HepG2 (cell line): ENCODE measurements at regions not wholly inside any gene's neighbourhood (a gene's known extent, or its start where the extent isn't known, plus 50 kb on each side); places are given as distances from the start of the nearest gene placed in this dataset.

ENCODE experiments used
- FOXK1 ChIP-seq: sonication (generic); formaldehyde crosslinking; IDR thresholded peaks from 2 replicates; pipeline ENCODE4 v1.4.0; 2020; ENCODE audit warnings: low read depth, missing genetic modification reagents, borderline replicate concordance
- HCFC1 ChIP-seq: fragments of 150-350 bp; IDR thresholded peaks from 2 replicates; pipeline ENCODE4 v1.6.1; 2014; ENCODE audit warnings: low read depth, low read length
- KAT7 ChIP-seq: IDR thresholded peaks from 2 replicates; pipeline ENCODE4 v1.6.1; 2018; ENCODE audit warnings: borderline replicate concordance, missing compliant biosample characterization
- MAX ChIP-seq: IDR thresholded peaks from 2 replicates; pipeline ENCODE4 v1.6.1; 2012; ENCODE audit warnings: inconsistent platforms
- ZBTB10 ChIP-seq: sonication (generic); formaldehyde crosslinking; IDR thresholded peaks from 2 replicates; pipeline ENCODE4 v1.4.0; 2020; ENCODE audit warnings: missing genetic modification reagents, borderline replicate concordance
- ZNF274 ChIP-seq: sonication (generic); formaldehyde crosslinking; IDR thresholded peaks from 2 replicates; pipeline ENCODE4 v1.5.1; 2020; ENCODE audit warnings: mild to moderate bottlenecking, missing genetic modification reagents
- TF ChIP-seq, protein P1 (sequence below): sonication (generic); formaldehyde crosslinking; IDR thresholded peaks from 2 replicates; pipeline ENCODE4 v1.4.0; 2020; ENCODE audit warnings: missing genetic modification reagents

DNA sequence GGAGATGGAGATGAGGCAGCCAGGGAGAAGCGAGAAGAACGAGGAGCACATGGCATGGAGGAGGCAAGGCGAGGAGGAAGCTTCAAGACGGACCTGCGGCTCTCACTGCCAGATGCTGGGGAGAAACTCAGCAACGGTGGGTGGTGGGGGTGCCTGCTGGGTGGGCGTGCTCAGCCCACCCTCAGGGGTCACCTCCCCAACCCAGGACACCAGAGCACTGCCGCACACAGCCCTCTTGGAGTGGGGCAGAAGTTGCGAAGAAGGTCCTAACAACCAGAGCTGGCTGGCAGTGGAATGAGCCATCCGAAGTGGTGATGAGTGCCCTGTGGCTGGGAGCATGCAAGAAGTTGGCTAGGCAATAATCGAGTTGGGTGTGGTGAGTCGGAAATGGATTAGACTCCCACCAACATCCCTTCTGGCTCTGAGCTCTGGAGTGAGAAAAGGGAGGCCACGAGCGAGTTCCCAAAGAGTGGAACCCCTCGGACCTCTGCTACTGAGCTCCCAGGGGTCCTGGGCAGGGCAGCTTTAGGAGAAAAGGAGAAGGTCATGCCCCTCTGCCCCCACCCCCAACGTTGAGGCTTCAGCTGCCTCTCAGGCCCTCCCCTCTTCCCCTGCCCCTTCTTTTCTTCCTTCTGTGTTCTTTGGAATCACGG, 212.7 kb upstream of the MVB12B start:
- TF ChIP-seq, protein P1, sequence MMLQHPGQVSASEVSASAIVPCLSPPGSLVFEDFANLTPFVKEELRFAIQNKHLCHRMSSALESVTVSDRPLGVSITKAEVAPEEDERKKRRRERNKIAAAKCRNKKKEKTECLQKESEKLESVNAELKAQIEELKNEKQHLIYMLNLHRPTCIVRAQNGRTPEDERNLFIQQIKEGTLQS (CRISPR knock-in tag) = no peak
- TF ChIP-seq FOXK1 (CRISPR knock-in tag) (no peak), HCFC1 (no peak), ZNF274 (no peak), KAT7 (CRISPR knock-in tag) (no peak), ZBTB10 (CRISPR knock-in tag) (no peak), MAX (no peak)
